ENCODE measurements at regions not wholly inside any gene's neighbourhood (a gene's known extent, or its start where the extent isn't known, plus 50 kb on each side); places are given as distances from the start of the nearest gene placed in this dataset.

- FAIRE-seq (no peak), ATAC-seq (no peak), DNase-seq (ENCODE audit: low read depth, low spot score) (no peak)
- Histone ChIP-seq H3K27me3 (replicated peaks in 1 of 2; ENCODE audit: control insufficient read depth in 2 of 2, insufficient read depth in 2 of 2, low read length in 1 of 2) (no peaks in the 10 kb centered on the region), H3K4me1 (ENCODE audit: control insufficient read depth, insufficient read depth, low read length) (no peaks in the 10 kb centered on the region), H3K79me2 (ENCODE audit: control insufficient read depth, insufficient read depth, low read length) (no peaks in the 10 kb centered on the region), H3K4me3 (no peak overlapping the region), H3K27ac (ENCODE audit: control insufficient read depth, insufficient read depth) (no peak overlapping the region), H3K4me2 (ENCODE audit: control insufficient read depth, insufficient read depth) (no peak overlapping the region), H3K36me3 (ENCODE audit: control insufficient read depth in 2 of 2, insufficient read depth in 2 of 2, low read length in 1 of 2) (no peaks in the 10 kb centered on the region), H3K9me3 (replicated peaks; ENCODE audit: control insufficient read depth, insufficient read depth, low read length) (no peaks in the 10 kb centered on the region; the same call in 2 of the 3 replicates), H4K20me1 (ENCODE audit: control insufficient read depth, insufficient read depth) (no peaks in the 10 kb centered on the region), H2AFZ (ENCODE audit: control insufficient read depth, low read depth, low read length) (no peak overlapping the region), H3K9ac (ENCODE audit: control insufficient read depth, insufficient read depth, low read length) (no peak overlapping the region)
- ChIA-PET POLR2A (interaction anchor here (0.6 kb wide), 1 partner anchor 110 kb away, joined by 3 read pairs; no protein-coding TSS in a partner anchor), RAD21 (ENCODE audit: unreplicated experiment) (no interaction called here), SMC1A (ENCODE audit: uncharacterized antibody, unreplicated experiment) (no interaction called here), CTCF (no interaction called here)
- WGBS (ENCODE audit: insufficient coverage, insufficient replicate concordance, low lambda C conversion rate, missing lambda C conversion rate), result 49% methylated on average over 9 of the region's 9 CpGs
- no TSS peak for BruUV-seq (replicated peaks)
- TF ChIP-seq POLR2A (IDR thresholded peaks at IDR 0.05; ENCODE audit: low read depth, low read length) (no peak), ZNF274 (IDR thresholded peaks at IDR 0.05; ENCODE audit: insufficient read depth, insufficient read length) (no peak), GABPA (IDR thresholded peaks at IDR 0.05; ENCODE audit: low read depth) (no peak)
- intact Hi-C loops (cut with micrococcal nuclease; ENCODE audit: unreplicated experiment) (no loop called here), in situ Hi-C loops (cut with MboI) (no loop called here)
Measured at GRCh38 chr2:239715202-239715601, 309.9 kb downstream of the NDUFA10 start.

GRCh38 chr2:239714116-239714515, 311.0 kb downstream of the NDUFA10 start:
- CTCF ChIA-PET, result no interaction called here
- Histone ChIP-seq H2AFZ (ENCODE audit: control insufficient read depth, low read depth, low read length) (no peak overlapping the region), H3K27ac (ENCODE audit: control insufficient read depth, insufficient read depth) (no peak overlapping the region), H4K20me1 (ENCODE audit: control insufficient read depth, insufficient read depth) (no peaks in the 10 kb centered on the region), H3K4me3 (no peak overlapping the region), H3K36me3 (ENCODE audit: control insufficient read depth in 2 of 2, insufficient read depth in 2 of 2, low read length in 1 of 2) (no peaks in the 10 kb centered on the region), H3K4me1 (ENCODE audit: control insufficient read depth, insufficient read depth, low read length) (no peaks in the 10 kb centered on the region), H3K4me2 (ENCODE audit: control insufficient read depth, insufficient read depth) (no peak overlapping the region), H3K27me3 (replicated peaks in 1 of 2; ENCODE audit: control insufficient read depth in 2 of 2, insufficient read depth in 2 of 2, low read length in 1 of 2) (no peaks in the 10 kb centered on the region), H3K9ac (ENCODE audit: control insufficient read depth, insufficient read depth, low read length) (no peak overlapping the region), H3K79me2 (ENCODE audit: control insufficient read depth, insufficient read depth, low read length) (no peaks in the 10 kb centered on the region), H3K9me3 (replicated peaks; ENCODE audit: control insufficient read depth, insufficient read depth, low read length) (no peaks in the 10 kb centered on the region; the same call in 2 of the 3 replicates)
- intact Hi-C loops (cut with micrococcal nuclease; ENCODE audit: unreplicated experiment) (no loop called here), in situ Hi-C loops (cut with MboI) (no loop called here)
- no TSS peak for BruUV-seq (replicated peaks)
- RAD21 ChIA-PET (ENCODE audit: unreplicated experiment), result no interaction called here
- WGBS (ENCODE audit: insufficient coverage, insufficient replicate concordance, low lambda C conversion rate, missing lambda C conversion rate), result 7% methylated on average over 6 of the region's 6 CpGs
- SMC1A ChIA-PET (ENCODE audit: uncharacterized antibody, unreplicated experiment), result no interaction called here
- POLR2A ChIA-PET, result no interaction called here
- ATAC-seq (no peak), FAIRE-seq (no peak), DNase-seq (ENCODE audit: low read depth, low spot score) (no peak)
- TF ChIP-seq RELA (IDR thresholded peaks at IDR 0.05; ENCODE audit: borderline replicate concordance, partially characterized antibody), result no peak
- no peak for TF ChIP-seq IKZF2 (IDR thresholded peaks at IDR 0.05)
- TF ChIP-seq HSF1 (IDR thresholded peaks at IDR 0.05; ENCODE audit: low read depth, low read length), result no peak
- no peak for TF ChIP-seq BRCA1 (IDR thresholded peaks at IDR 0.05; ENCODE audit: low read depth, low read length)
- no peak for TF ChIP-seq CBX3 (IDR thresholded peaks at IDR 0.05; ENCODE audit: borderline replicate concordance, low read depth)
- no peak for TF ChIP-seq HDGF (IDR thresholded peaks at IDR 0.05)
- TF ChIP-seq SMARCA5 (IDR thresholded peaks at IDR 0.05), result no peak
- no peak for TF ChIP-seq LARP7 (IDR thresholded peaks at IDR 0.05)
- TF ChIP-seq WRNIP1 (IDR thresholded peaks at IDR 0.05; ENCODE audit: borderline replicate concordance, low read depth, low read length), result no peak
- no peak for TF ChIP-seq USF1 (IDR thresholded peaks at IDR 0.05; ENCODE audit: borderline replicate concordance, extremely low read length, insufficient read depth, low read depth, low read length)

All from GM12878 (cell line).